ENCODE measurements at regions not wholly inside any gene's neighbourhood (a gene's known extent, or its start where the extent isn't known, plus 50 kb on each side); places are given as distances from the start of the nearest gene placed in this dataset.
A peak's percentile ranks its signal among the peaks of the same experiment; 100 is the strongest.

DNA sequence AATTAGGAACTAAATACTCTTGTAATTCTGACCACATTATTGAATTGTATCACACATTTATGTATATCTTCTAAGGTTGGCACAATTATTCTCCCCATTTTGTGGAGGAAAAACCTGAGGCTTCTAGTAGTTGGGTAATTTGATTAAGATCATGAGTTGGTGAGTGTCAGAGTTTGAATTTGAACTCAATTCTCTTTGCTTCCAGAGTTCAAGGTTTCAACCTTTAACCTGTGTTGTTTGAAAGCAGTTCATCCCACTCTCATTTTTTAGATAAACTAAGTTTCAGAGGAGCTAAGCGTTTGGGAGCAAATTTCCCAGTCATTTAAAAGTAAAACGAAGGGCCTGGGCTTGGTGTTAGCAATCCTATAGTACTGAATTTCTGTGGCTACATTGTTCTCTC is 293.4 kb downstream of the ADGRL2 start:
- TF ChIP-seq, protein P1, sequence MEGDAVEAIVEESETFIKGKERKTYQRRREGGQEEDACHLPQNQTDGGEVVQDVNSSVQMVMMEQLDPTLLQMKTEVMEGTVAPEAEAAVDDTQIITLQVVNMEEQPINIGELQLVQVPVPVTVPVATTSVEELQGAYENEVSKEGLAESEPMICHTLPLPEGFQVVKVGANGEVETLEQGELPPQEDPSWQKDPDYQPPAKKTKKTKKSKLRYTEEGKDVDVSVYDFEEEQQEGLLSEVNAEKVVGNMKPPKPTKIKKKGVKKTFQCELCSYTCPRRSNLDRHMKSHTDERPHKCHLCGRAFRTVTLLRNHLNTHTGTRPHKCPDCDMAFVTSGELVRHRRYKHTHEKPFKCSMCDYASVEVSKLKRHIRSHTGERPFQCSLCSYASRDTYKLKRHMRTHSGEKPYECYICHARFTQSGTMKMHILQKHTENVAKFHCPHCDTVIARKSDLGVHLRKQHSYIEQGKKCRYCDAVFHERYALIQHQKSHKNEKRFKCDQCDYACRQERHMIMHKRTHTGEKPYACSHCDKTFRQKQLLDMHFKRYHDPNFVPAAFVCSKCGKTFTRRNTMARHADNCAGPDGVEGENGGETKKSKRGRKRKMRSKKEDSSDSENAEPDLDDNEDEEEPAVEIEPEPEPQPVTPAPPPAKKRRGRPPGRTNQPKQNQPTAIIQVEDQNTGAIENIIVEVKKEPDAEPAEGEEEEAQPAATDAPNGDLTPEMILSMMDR (IDR thresholded peaks at IDR 0.05; ENCODE audit: low read depth, low read length): no peak
- no peak for DNase-seq (ENCODE audit: low read depth, low spot score)
- no peak overlapping the region for H3K4me3 ChIP-seq (ENCODE audit: low read depth, low read length)
- in situ Hi-C loops (cut with HindIII; ENCODE audit: low sequenced_read_pairs): no loop called here

- DNase-seq (ENCODE audit: low read depth, low spot score): no peak
- in situ Hi-C loops (cut with HindIII; ENCODE audit: low sequenced_read_pairs): no loop called here
- TF ChIP-seq, protein P1 (IDR thresholded peaks at IDR 0.05; ENCODE audit: low read depth, low read length): no peak
- no peak overlapping the region for H3K4me3 ChIP-seq (ENCODE audit: low read depth, low read length)
Observed at GRCh38 chr1:82091729-82092128, 291.0 kb downstream of the ADGRL2 start.

DNA sequence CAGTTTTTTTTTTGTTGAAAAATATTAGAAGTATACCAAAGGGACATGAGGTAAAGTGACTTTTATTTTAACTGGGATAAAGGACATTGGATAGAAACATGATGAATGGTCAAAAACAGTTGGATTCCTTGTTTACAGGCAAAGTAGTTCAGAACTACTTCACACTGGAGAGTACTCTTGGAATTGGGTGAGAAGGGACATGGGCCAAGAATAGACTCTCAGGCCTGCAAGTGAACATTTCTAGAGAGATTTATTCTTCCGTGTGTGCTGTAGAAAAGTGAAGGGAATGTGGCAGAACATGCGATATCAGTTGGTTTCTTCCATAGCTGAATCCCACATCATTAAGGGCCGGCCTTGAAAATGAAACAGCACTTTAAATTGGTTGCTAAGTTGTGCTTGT is 290.5 kb downstream of the ADGRL2 start:
- no peak for DNase-seq (ENCODE audit: low read depth, low spot score)
- in situ Hi-C loops (cut with HindIII; ENCODE audit: low sequenced_read_pairs): no loop called here
- TF ChIP-seq, protein P1 (IDR thresholded peaks at IDR 0.05; ENCODE audit: low read depth, low read length): no peak
- no peak overlapping the region for H3K4me3 ChIP-seq (ENCODE audit: low read depth, low read length)

DNA sequence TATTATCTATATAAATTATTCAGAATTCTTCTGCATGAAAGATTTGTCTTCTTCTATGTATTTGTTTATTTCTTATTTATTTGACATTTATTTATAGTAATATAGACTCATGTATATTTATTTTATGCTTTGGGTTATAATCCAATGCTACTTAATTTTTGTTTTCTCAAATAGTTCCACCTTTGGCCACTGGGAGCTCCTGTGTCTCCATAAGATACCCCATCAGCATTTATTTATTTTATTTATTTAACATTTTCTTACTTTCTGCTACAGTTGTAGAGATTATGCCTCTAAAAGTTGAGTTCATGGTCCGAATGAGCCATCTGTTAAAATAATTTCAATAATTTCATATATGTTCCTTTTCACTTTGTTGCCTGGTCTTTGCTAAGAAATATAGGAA is 289.4 kb downstream of the ADGRL2 start:
- TF ChIP-seq, protein P1 (IDR thresholded peaks at IDR 0.05; ENCODE audit: low read depth, low read length): peak; percentile 47
- DNase-seq (ENCODE audit: low read depth, low spot score): peak; percentile 13
- in situ Hi-C loops (cut with HindIII; ENCODE audit: low sequenced_read_pairs): no loop called here
- no peak overlapping the region for H3K4me3 ChIP-seq (ENCODE audit: low read depth, low read length)

GRCh38 chr1:82086739-82087138 is 286.0 kb downstream of the ADGRL2 start:
- TF ChIP-seq, protein P1 (IDR thresholded peaks at IDR 0.05; ENCODE audit: low read depth, low read length): no peak
- H3K4me3 ChIP-seq (ENCODE audit: low read depth, low read length): no peak overlapping the region
- no peak for DNase-seq (ENCODE audit: low read depth, low spot score)
- in situ Hi-C loops (cut with HindIII; ENCODE audit: low sequenced_read_pairs): no loop called here

GRCh38 chr1:82079607-82080006 is 278.9 kb downstream of the ADGRL2 start:
- TF ChIP-seq, protein P1 (IDR thresholded peaks at IDR 0.05; ENCODE audit: low read depth, low read length): no peak
- H3K4me3 ChIP-seq (ENCODE audit: low read depth, low read length): no peak overlapping the region
- in situ Hi-C loops (cut with HindIII; ENCODE audit: low sequenced_read_pairs): no loop called here
- no peak for DNase-seq (ENCODE audit: low read depth, low spot score)

- H3K4me3 ChIP-seq (ENCODE audit: low read depth, low read length): no peak overlapping the region
- TF ChIP-seq, protein P1 (IDR thresholded peaks at IDR 0.05; ENCODE audit: low read depth, low read length): no peak
- DNase-seq (ENCODE audit: low read depth, low spot score): no peak
- in situ Hi-C loops (cut with HindIII; ENCODE audit: low sequenced_read_pairs): no loop called here
Observed at GRCh38 chr1:82073659-82074058, 272.9 kb downstream of the ADGRL2 start.

All from astrocyte of the spinal cord (primary cell).